GM18909 (cell line): ENCODE measurements at regions not wholly inside any gene's neighbourhood (a gene's known extent, or its start where the extent isn't known, plus 50 kb on each side); places are given as distances from the start of the nearest gene placed in this dataset.
"Not testable (repeated sequence)": the region's sequence is repeated elsewhere in the genome, so short reads cannot be mapped to it uniquely, and the experiment has no call there.

Experiments used
- ATAC-seq: cut with Tn5 transposase; IDR thresholded peaks from one replicate; pipeline ENCODE4 v1.9.1; 2021; ENCODE audit warnings: mild to moderate bottlenecking; ENCODE audit not compliant: unreplicated experiment, poor library complexity

GRCh38 chr6:91105532-91105931 is 518.7 kb upstream of the MAP3K7 start:
- ATAC-seq: no peak

DNA sequence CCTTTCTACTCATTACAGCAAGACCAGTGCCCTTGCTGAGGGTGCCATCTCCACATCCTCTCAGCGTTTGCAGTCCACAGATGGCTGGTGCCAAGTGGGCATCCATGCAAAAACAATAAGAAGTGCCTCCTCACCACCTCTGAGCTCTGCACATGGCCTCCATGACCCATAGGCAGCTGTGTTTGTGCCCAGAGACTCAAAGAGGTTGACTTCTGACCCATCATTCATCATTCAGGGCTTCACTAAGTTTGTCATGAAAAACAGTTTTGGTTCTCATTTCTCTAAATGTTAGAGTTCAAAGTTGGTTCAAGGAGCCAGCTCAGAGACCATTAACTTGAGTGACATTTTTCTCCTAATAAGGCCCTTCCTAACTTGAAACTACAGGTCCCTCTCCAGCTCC is 512.6 kb upstream of the MAP3K7 start:
- no peak for ATAC-seq

DNA sequence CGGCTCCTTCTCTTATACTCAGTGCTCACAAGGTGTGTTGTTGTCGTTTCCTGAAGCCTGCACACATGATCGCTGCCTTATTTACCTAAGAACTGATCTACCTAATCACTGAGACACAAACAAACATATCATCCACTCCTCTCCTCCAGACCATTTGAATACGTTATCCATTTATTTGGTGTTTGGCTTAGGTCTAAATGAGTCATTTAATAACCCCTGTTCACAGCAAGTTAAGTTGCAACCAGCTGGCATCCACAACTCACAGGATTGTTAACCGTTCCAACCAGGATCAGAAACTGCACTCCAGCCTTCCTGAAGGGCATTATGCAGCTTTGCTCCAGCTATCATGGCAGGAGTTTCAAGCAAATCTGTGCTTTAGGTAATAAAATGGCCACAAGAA is 511.1 kb upstream of the MAP3K7 start:
- no peak for ATAC-seq

GRCh38 chr6:91097364-91097763 is 510.5 kb upstream of the MAP3K7 start:
- no peak for ATAC-seq

DNA sequence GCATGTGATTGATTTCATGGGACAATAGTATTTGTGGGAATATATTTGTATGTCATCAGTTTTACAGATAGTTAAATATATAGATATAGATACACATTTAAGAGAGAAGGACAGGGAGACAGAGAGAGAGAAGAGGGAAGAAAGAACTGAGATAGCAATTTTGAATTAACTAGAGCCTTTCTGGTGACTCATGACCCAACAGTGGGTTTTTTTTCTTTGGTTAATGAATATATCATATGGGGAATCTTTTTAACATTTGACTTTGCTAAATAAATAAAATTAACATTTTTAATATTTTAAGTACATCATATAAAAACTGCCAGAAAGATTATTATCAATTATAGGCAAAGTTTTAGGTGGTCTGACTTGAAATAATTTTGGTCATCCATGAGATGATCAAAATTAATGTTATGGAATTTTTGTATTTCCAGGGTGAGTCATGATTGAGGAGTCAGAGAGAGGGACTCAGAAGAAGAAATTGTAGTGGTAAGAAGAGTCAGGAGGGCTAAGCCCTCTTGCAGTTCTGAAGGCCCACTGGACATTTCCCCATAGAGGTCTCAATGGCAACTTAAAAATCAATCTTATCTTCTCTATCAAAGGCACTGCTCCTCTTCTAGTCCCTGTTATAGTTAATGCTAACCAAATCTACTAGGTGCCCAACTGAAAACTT is 508.1 kb upstream of the MAP3K7 start:
- ATAC-seq: no peak

- no peak for ATAC-seq
Measured at GRCh38 chr6:91094341-91094740, 507.5 kb upstream of the MAP3K7 start.

DNA sequence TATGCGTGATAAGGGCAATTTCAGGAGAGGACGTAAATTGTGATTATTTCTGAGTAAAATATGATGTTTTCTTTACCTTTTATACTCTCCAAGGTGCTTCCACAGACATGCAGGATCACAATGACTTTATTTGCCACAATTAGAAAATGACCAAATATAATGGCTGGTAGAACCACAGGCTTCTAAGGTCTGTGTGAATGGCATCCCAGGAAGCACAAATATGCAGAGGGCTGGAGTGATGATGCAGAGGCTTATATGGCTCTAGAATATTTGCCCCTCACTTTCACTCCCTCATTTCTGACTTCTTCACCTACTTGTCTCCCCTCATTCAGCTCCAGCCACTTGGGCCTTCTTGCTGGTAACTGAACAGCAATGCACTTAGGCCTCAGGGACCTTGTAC is 502.1 kb upstream of the MAP3K7 start:
- ATAC-seq: no peak

- ATAC-seq: no peak
Measured at GRCh38 chr6:91088515-91088914, 501.6 kb upstream of the MAP3K7 start.

DNA sequence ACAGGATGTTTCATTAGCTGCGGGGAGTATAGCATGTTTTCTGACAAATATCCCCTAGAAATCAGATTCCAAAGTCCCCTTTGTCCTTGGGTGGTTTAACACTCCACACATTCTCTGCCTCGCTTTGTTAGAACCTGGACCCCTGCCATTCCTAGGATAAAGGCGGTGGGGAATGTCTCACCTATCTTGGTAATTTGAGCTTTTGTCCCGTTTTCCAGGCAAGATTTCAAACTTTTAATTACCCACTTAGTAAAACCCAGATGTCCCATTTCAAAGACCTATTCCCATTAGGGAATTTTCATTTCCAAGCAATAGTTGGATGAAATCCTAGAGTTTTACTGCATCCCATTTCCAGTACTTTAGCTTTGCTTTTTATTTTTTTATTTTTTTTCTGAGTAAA is 501.0 kb upstream of the MAP3K7 start:
- ATAC-seq: no peak

GRCh38 chr6:91083211-91083610 is 496.3 kb upstream of the MAP3K7 start:
- no peak for ATAC-seq

- no peak for ATAC-seq
Measured at GRCh38 chr6:91082311-91082832, 495.5 kb upstream of the MAP3K7 start.

- peak; percentile 63 for ATAC-seq
Measured at GRCh38 chr6:91081452-91082067, 494.7 kb upstream of the MAP3K7 start.

DNA sequence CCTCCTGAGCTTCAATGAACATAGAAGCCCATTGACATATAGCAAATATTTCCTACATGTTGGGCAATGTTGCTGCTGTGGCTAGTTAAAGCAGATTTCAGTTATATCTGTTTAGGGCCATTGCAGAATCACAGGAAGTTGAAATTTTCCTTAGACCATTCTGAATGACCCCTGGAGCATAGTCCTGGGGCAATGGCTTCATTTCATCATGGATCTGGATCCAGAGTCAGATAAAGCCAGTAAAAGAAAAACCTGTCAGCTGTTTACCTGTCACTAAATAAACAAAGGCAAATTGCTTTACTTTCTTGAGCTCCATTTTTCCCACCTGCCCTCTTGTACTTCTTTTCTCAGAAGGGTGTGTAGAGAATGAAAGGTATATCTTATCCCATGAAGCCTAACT is 494.0 kb upstream of the MAP3K7 start:
- ATAC-seq: no peak

DNA sequence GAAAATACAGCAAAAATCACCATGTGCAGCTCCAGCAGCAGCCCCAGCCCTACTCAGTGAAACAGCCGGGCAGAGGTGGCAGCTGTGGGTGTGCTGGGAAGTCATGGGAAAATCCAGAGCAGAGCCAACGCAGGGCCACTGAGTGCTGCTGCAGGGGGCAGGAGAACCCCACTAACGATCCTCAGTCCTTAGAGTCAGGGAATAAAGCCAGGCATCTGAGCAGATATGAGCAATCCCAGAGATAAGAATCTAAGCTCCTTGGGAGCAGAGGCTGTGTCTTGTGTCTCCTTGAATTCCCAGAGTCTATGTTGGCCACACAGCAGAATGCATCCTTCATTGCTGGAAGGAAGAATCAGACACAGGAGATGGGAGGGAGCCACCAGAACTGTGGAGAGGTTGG is 493.1 kb upstream of the MAP3K7 start:
- no peak for ATAC-seq

- no peak for ATAC-seq
Measured at GRCh38 chr6:91075244-91075976, 488.5 kb upstream of the MAP3K7 start.

- no peak for ATAC-seq
Measured at GRCh38 chr6:91063362-91063761, 476.5 kb upstream of the MAP3K7 start.

DNA sequence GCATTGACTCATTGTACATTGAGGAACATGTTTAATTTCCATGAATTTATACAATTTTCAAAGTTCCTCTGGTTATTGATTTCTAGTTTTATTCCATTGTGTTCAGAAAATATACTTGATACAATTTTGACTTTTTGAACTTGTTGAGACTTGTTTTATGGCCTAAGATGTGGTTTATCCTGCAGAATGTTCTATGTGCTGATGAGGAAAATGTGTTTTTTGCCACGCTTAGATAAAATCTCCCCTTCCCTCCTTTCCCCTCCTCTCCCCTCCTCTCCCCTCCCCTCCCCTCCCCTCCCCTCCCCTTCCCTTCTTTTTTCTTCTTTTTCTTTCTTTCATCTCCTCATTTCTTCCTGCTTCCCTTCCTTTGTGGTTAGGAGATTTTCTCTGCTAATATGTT is 470.8 kb upstream of the MAP3K7 start:
- ATAC-seq: no peak

DNA sequence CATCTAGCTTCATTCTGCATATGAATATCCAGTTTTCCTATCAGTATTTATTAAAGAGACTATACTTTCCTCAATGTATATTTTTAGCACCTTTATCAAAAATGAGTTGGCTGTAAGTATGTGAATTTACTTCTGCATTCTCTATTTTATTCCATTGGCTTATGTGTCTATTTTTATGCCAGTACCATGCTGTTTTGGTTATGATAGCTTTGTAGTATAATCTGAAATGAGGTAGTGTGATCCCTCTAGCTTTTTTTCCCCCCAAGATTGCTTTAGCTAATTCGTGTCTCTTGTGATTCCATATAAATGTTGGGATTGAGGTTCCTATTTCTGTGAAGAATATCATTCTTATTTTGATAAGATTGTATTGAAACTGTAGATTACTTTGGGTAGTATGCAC is 469.1 kb upstream of the MAP3K7 start:
- no peak for ATAC-seq

DNA sequence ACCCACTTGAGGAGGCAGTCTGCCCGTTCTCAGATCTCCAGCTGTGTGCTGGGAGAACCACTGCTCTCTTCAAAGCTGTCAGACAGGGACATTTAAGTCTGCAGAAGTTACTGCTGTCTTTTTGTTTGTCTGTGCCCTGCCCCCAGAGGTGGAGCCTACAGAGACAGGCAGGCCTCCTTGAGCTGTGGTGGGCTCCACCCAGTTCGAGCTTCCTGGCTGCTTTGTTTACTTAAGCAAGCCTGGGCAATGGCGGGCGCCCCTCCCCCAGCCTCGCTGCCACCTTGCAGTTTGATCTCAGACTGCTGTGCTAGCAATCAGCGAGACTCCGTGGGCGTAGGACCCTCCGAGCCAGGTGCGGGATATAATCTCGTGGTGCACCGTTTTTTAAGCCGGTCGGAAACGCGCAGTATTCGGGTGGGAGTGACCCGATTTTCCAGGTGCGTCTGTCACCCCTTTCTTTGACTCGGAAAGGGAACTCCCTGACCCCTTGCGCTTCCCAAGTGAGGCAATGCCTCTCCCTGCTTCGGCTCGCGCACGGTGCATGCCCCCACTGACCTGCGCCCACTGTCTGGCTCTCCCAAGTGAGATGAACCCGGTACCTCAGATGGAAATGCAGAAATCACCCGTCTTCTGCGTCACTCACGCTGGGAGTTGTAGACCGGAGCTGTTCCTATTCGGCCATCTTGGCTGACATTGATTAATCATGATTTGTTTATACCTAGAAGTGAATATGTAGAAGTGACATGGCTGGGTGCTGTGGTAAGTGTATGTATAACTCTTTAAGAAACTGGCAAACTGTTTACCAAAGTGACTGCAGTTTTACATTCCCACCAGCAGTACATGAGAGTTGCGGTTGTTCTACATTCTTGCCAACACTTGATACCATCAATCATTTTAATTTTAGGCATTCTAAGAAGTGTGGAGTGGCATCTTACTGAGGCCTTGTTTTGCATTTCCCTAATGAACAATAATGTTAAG is 465.9 kb upstream of the MAP3K7 start:
- not testable (repeated sequence) for ATAC-seq

- ATAC-seq: no peak
Measured at GRCh38 chr6:91045161-91045560, 458.3 kb upstream of the MAP3K7 start.
